C4-2B (cell line): ENCODE measurements at regions not wholly inside any gene's neighbourhood (a gene's known extent, or its start where the extent isn't known, plus 50 kb on each side); places are given as distances from the start of the nearest gene placed in this dataset.

ENCODE experiments used
- CTCF ChIP-seq: fragments of 450-650 bp; conservative IDR thresholded peaks from 2 replicates; pipeline ENCODE4 v1.5.1; 2017; ENCODE audit warnings: mild to moderate bottlenecking
- ZFX ChIP-seq: fragments of 450-650 bp; IDR thresholded peaks from 2 replicates; pipeline ENCODE4 v1.6.1; 2017

GRCh38 chr1:56437959-56438358 lies 141.4 kb downstream of the PLPP3 start:
- no peak for TF ChIP-seq CTCF
- no peak for TF ChIP-seq ZFX
